Transverse colon (tissue), 4 donors: ENCODE measurements at regions not wholly inside any gene's neighbourhood (a gene's known extent, or its start where the extent isn't known, plus 50 kb on each side); places are given as distances from the start of the nearest gene placed in this dataset.

Experiments
- DNase-seq: peaks from one replicate; pipeline ENCODE4 v3.0.0-alpha.2; 2019
- H3K27ac ChIP-seq, 4 donors: fragments of 200-600 bp; sonication (generic); 2 replicates each; pipeline ENCODE4 v1.5.1; 2016 to 2018; ENCODE audit warnings: inconsistent platforms in 4 of 4
- H3K27me3 ChIP-seq: fragments of 200-600 bp; sonication (generic); 2 replicates; pipeline ENCODE4 v1.5.1; 2017; ENCODE audit warnings: inconsistent platforms
- H3K36me3 ChIP-seq, 4 donors: fragments of 200-600 bp; sonication (generic); 2 replicates each; pipeline ENCODE4 v1.5.1; 2017 to 2019; ENCODE audit warnings: inconsistent platforms in 4 of 4
- H3K4me1 ChIP-seq, 4 donors: fragments of 200-600 bp; sonication (generic); 2 replicates each; pipeline ENCODE4 v1.5.1; 2017 to 2020; ENCODE audit warnings: inconsistent platforms in 4 of 4
- H3K4me3 ChIP-seq, 4 donors: fragments of 200-600 bp; sonication (generic); 1 replicate in 1 of 4; 2 replicates in 3 of 4; pipeline versions ENCODE4 v1.5.1 to v1.6.1; 2017 to 2019; ENCODE audit warnings: inconsistent platforms in 4 of 4
- H3K9me3 ChIP-seq, 2 donors: fragments of 200-600 bp; sonication (generic); 2 replicates each; pipeline ENCODE4 v1.5.1; 2017 to 2019; ENCODE audit warnings: inconsistent platforms in 2 of 2
- CTCF ChIP-seq, 5 experiments: fragments of 200-600 bp in 3 of 5; fragments of 450-650 bp in 2 of 5; sonication (generic) in 3 of 5; IDR thresholded peaks; 1 replicate in 2 of 5; 2 replicates in 3 of 5; pipeline ENCODE4 v1.5.1; 2016 to 2017; ENCODE audit warnings: antibody characterized with exemption in 5 of 5, inconsistent platforms in 3 of 5, mild to moderate bottlenecking in 2 of 5, moderate library complexity in 1 of 5
- EP300 ChIP-seq: sonication (generic); formaldehyde crosslinking; IDR thresholded peaks from one replicate; pipeline ENCODE4 v1.6.1; 2017; ENCODE audit warnings: antibody characterized with exemption, low read depth
- POLR2A ChIP-seq: fragments of 450-650 bp; IDR thresholded peaks from one replicate; pipeline ENCODE4 v1.6.1; 2016; ENCODE audit warnings: antibody characterized with exemption, mild to moderate bottlenecking, moderate library complexity
- POLR2AphosphoS5 ChIP-seq, 3 donors: sonication (generic); formaldehyde crosslinking; IDR thresholded peaks; one replicate each; pipeline ENCODE4 v1.6.1; 2016; ENCODE audit warnings: antibody characterized with exemption in 3 of 3
- WGBS, 2 donors: methylation state at CpG; one replicate each; pipeline ENCODE4 v1.1.5; 2018; ENCODE audit warnings: low coverage in 1 of 2; 5-methylcytosine and 5-hydroxymethylcytosine counted together
- in situ Hi-C, 4 donors: fragments of 200-750 bp; cut with MboI; loops; one replicate each; pipeline versions ENCODE4 v1.15.0 to v1.15.1; 2017; ENCODE audit warnings: low sequenced_read_pairs in 3 of 4, low pct_ligation_motif_present in 1 of 4, low pct_unique_long_range_greater_than_20kb in 1 of 4
- intact Hi-C: fragments of 100-400 bp; cut with DNase I; formaldehyde crosslinking; loops from one replicate; pipeline ENCODE4 v1.15.1; 2023; ENCODE audit warnings: low total_unique reads

GRCh38 chr4:188328966-188329365, 189.7 kb downstream of the TRIML1 start:
- Histone ChIP-seq H3K9me3 (no peaks in the 10 kb centered on the region), H3K4me3 (no peak overlapping the region), H3K27ac (no peak overlapping the region), H3K36me3 (no peaks in the 10 kb centered on the region), H3K27me3 (no peaks in the 10 kb centered on the region), H3K4me1 (no peaks in the 10 kb centered on the region)
- WGBS, 2 donors, result 91% methylated on average over 7 of the region's 7 CpGs; no CpG with 5 or more reads in 1 of the 2 donors
- in situ Hi-C loops (no loop called here), intact Hi-C loops (no loop called here)
- no peak for DNase-seq
- TF ChIP-seq CTCF (IDR thresholded peaks at IDR 0.05), result no peak
- no peak for TF ChIP-seq POLR2A
- no peak for TF ChIP-seq EP300
- TF ChIP-seq POLR2AphosphoS5 (IDR thresholded peaks at IDR 0.05), result no peak

- H3K36me3 ChIP-seq, result no peaks in the 10 kb centered on the region
- no peak overlapping the region for H3K4me3 ChIP-seq
- H3K4me1 ChIP-seq, result no peaks in the 10 kb centered on the region
- in situ Hi-C loops, result no loop called here
- no peak for DNase-seq
- intact Hi-C loops, result no loop called here
- TF ChIP-seq POLR2A (no peak), CTCF (IDR thresholded peaks at IDR 0.05) (no peak), POLR2AphosphoS5 (IDR thresholded peaks at IDR 0.05) (no peak), EP300 (no peak)
- no peak overlapping the region for H3K27ac ChIP-seq
- no peaks in the 10 kb centered on the region for H3K9me3 ChIP-seq
- no peaks in the 10 kb centered on the region for H3K27me3 ChIP-seq
- 66 to 68% methylated on average over 4 of the region's 4 CpGs for WGBS, 2 donors
Observed at GRCh38 chr4:188329521-188329920, 190.3 kb downstream of the TRIML1 start.

- Histone ChIP-seq H3K27ac (no peak overlapping the region), H3K27me3 (no peaks in the 10 kb centered on the region), H3K9me3 (no peaks in the 10 kb centered on the region), H3K36me3 (no peaks in the 10 kb centered on the region), H3K4me3 (no peak overlapping the region), H3K4me1 (no peaks in the 10 kb centered on the region)
- in situ Hi-C loops, result no loop called here
- 66 to 80% methylated on average over 2 of the region's 2 CpGs for WGBS, 2 donors
- DNase-seq, result no peak
- no peak for TF ChIP-seq POLR2AphosphoS5 (IDR thresholded peaks at IDR 0.05)
- TF ChIP-seq EP300, result no peak
- no peak for TF ChIP-seq CTCF (IDR thresholded peaks at IDR 0.05)
- TF ChIP-seq POLR2A, result no peak
- intact Hi-C loops, result no loop called here
Observed at GRCh38 chr4:188332265-188332664, 193.0 kb downstream of the TRIML1 start.

GRCh38 chr4:188336891-188337290, 197.7 kb downstream of the TRIML1 start:
- no peak for DNase-seq
- Histone ChIP-seq H3K27ac (no peak overlapping the region), H3K9me3 (no peaks in the 10 kb centered on the region), H3K36me3 (no peaks in the 10 kb centered on the region), H3K4me3 (no peak overlapping the region), H3K4me1 (no peaks in the 10 kb centered on the region), H3K27me3 (no peaks in the 10 kb centered on the region)
- TF ChIP-seq EP300 (no peak), POLR2A (no peak), POLR2AphosphoS5 (IDR thresholded peaks at IDR 0.05) (no peak), CTCF (IDR thresholded peaks at IDR 0.05) (no peak)
- in situ Hi-C loops (no loop called here), intact Hi-C loops (no loop called here)
- 94 to 96% methylated on average over 8 to 23 of the region's 23 CpGs for WGBS, 2 donors
